ENCODE measurements at regions not wholly inside any gene's neighbourhood (a gene's known extent, or its start where the extent isn't known, plus 50 kb on each side); places are given as distances from the start of the nearest gene placed in this dataset.

GRCh38 chr20:23249541-23249940 is 101.0 kb upstream of the NXT1 start:
- DNase-seq = no peak

- no peak for DNase-seq
Observed at GRCh38 chr20:23248461-23248882, 102.1 kb upstream of the NXT1 start.

GRCh38 chr20:23246717-23247664 is 103.6 kb upstream of the NXT1 start:
- peak; percentile 30 for DNase-seq

- DNase-seq = peak; percentile 89
Observed at GRCh38 chr20:23245553-23246181, 104.9 kb upstream of the NXT1 start.

- no peak for DNase-seq
Observed at GRCh38 chr20:23244916-23245552, 105.6 kb upstream of the NXT1 start.

- DNase-seq = no peak
Observed at GRCh38 chr20:23244156-23244915, 106.3 kb upstream of the NXT1 start.

- DNase-seq = no peak
Observed at GRCh38 chr20:23243791-23244155, 106.8 kb upstream of the NXT1 start.

GRCh38 chr20:23242556-23243180 is 107.9 kb upstream of the NXT1 start:
- DNase-seq = no peak

GRCh38 chr20:23242104-23242503 is 108.5 kb upstream of the NXT1 start:
- no peak for DNase-seq

GRCh38 chr20:23241416-23241815 is 109.2 kb upstream of the NXT1 start:
- no peak for DNase-seq

GRCh38 chr20:23240519-23240918 is 110.1 kb upstream of the NXT1 start:
- no peak for DNase-seq

- no peak for DNase-seq
Observed at GRCh38 chr20:23237201-23237600, 113.4 kb upstream of the NXT1 start.

- peak; percentile 71 for DNase-seq
Observed at GRCh38 chr20:23235173-23236027, 115.2 kb upstream of the NXT1 start.

GRCh38 chr20:23234311-23235078 is 116.1 kb upstream of the NXT1 start:
- no peak for DNase-seq

- DNase-seq = no peak
Observed at GRCh38 chr20:23233341-23233740, 117.2 kb upstream of the NXT1 start.

- DNase-seq = no peak
Observed at GRCh38 chr20:23232679-23233308, 117.8 kb upstream of the NXT1 start.

- no peak for DNase-seq
Observed at GRCh38 chr20:23232219-23232581, 118.4 kb upstream of the NXT1 start.

GRCh38 chr20:23231561-23232218 is 118.9 kb upstream of the NXT1 start:
- DNase-seq = no peak

- no peak for DNase-seq
Observed at GRCh38 chr20:23230766-23231385, 119.7 kb upstream of the NXT1 start.
